ENCODE measurements at regions not wholly inside any gene's neighbourhood (a gene's known extent, or its start where the extent isn't known, plus 50 kb on each side); places are given as distances from the start of the nearest gene placed in this dataset.

DNA sequence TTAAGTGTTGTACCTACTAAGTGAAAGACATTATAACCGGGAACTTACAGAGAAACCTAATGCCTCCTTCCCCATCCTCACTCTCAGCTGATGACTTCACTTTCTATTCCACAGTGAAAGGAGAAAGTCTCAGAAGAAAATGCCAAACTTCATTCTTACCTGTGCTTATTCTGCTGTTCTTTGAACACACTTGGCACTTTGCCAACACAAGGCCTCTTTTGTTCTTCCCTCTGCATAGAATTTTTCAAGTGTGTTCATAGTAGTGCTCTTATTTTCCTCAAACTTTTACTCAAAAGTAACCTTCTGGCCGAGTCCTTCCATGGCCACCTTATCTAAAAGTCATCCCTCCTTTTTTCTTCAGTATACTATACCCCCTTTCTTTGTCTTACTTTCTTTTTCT lies 59.4 kb upstream of the ETV1 start:
- H3K4me3 Mint-ChIP-seq: no peak overlapping the region
- no peaks in the 10 kb centered on the region for H3K4me1 Mint-ChIP-seq
- H3K27ac Mint-ChIP-seq: no peak overlapping the region

DNA sequence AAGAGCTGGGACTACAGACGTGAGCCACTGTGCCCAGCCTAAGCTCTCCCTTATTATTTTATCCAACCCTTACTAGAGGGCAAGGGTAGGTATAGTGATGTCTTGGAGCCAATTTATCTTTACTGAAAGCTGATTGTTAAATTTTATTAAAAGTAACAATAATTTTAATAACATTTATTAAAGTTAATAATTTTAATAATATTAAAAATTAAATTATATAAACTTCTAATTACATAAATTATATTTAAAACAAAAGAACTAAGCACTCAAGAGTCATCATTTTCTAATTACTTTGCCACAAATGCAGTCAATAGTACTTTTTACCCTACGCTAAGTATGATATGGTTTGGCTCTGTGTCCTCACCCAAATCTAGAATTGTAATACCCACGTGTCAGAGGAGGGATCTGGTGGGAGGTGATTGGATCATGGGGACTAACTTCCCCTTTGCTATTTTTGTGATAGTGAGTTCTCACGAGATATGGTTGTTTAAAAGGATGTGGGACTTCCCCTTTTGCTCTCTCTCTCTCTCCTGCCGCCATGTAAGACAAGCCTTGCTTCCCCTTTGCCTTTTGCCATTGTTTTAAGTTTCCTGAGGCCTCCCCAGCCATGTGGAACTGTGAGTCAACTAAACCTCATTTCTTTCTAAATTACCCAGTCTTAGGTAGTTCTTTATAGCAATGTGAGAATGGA lies 58.4 kb upstream of the ETV1 start:
- ChIA-PET POLR2A (no interaction called here), CTCF (no interaction called here)
- DNase-seq (ENCODE audit: low spot score): no peak
- no peaks in the 10 kb centered on the region for H3K4me1 Mint-ChIP-seq
- H3K9me3 Mint-ChIP-seq: peaks cover 3% of the 10 kb centered on the region; the same call in 1 of the 2 replicates
- 0 out of 2 replicates have a peak, but pooled peaks cover 3% of the 10 kb centered on the region for H3K36me3 Mint-ChIP-seq
- ATAC-seq: no peak
- TF ChIP-seq CBFB (CRISPR knock-in tag; IDR thresholded peaks at IDR 0.05; ENCODE audit: low read depth) (no peak), HMGA2 (CRISPR knock-in tag; IDR thresholded peaks at IDR 0.05) (peak; percentile 93)
- no peak overlapping the region for H3K4me3 Mint-ChIP-seq
- H3K27me3 Mint-ChIP-seq (ENCODE audit: low read depth): no peaks in the 10 kb centered on the region
- H3K27ac Mint-ChIP-seq: no peak overlapping the region

More for the DNA sequence above, 59.4 kb upstream of the ETV1 start:
- ATAC-seq (no peak), DNase-seq (ENCODE audit: low spot score) (no peak)
- H3K9me3 Mint-ChIP-seq: peaks cover 3% of the 10 kb centered on the region; the same call in 1 of the 2 replicates
- no peaks in the 10 kb centered on the region for H3K27me3 Mint-ChIP-seq (ENCODE audit: low read depth)
- TF ChIP-seq FOXK1 (CRISPR knock-in tag; IDR thresholded peaks at IDR 0.05) (no peak), KAT7 (CRISPR knock-in tag; IDR thresholded peaks at IDR 0.05; ENCODE audit: borderline replicate concordance) (no peak), FOXJ3 (CRISPR knock-in tag; IDR thresholded peaks at IDR 0.05; ENCODE audit: borderline replicate concordance) (no peak), NR2C2 (CRISPR knock-in tag; IDR thresholded peaks at IDR 0.05) (no peak)
- TF ChIP-seq, protein P1, sequence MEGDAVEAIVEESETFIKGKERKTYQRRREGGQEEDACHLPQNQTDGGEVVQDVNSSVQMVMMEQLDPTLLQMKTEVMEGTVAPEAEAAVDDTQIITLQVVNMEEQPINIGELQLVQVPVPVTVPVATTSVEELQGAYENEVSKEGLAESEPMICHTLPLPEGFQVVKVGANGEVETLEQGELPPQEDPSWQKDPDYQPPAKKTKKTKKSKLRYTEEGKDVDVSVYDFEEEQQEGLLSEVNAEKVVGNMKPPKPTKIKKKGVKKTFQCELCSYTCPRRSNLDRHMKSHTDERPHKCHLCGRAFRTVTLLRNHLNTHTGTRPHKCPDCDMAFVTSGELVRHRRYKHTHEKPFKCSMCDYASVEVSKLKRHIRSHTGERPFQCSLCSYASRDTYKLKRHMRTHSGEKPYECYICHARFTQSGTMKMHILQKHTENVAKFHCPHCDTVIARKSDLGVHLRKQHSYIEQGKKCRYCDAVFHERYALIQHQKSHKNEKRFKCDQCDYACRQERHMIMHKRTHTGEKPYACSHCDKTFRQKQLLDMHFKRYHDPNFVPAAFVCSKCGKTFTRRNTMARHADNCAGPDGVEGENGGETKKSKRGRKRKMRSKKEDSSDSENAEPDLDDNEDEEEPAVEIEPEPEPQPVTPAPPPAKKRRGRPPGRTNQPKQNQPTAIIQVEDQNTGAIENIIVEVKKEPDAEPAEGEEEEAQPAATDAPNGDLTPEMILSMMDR (IDR thresholded peaks at IDR 0.05): no peak
- H3K36me3 Mint-ChIP-seq: 0 out of 2 replicates have a peak, but pooled peaks cover 3% of the 10 kb centered on the region
- POLR2A ChIA-PET: no interaction called here
- CTCF ChIA-PET: no interaction called here

DNA sequence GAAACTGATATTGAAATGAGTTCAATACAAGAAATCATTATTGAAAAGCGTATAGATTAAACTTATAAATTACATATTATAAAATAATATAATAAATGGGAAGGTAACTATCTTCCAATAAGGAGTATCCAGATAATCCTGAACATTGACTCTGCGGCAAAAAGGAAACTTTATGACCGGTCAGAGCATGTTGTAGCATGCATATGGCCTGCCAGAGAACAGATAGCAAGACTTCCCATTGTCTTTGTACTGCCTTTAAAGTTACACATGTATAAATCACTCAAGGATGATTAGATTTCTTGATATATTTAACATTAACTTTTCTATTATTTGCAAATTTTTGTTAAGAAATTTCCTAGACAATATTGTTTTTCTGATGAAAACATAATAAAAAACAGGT lies 56.2 kb upstream of the ETV1 start:
- Mint-ChIP-seq H3K4me1 (no peaks in the 10 kb centered on the region), H3K27me3 (ENCODE audit: low read depth) (no peaks in the 10 kb centered on the region), H3K9me3 (peaks cover 3% of the 10 kb centered on the region; the same call in 1 of the 2 replicates), H3K27ac (no peak overlapping the region), H3K36me3 (0 out of 2 replicates have a peak, but pooled peaks cover 3% of the 10 kb centered on the region), H3K4me3 (no peak overlapping the region)
- TF ChIP-seq KAT7 (CRISPR knock-in tag; IDR thresholded peaks at IDR 0.05; ENCODE audit: borderline replicate concordance): no peak
- no peak for TF ChIP-seq NFATC4 (CRISPR knock-in tag; IDR thresholded peaks at IDR 0.05)
- TF ChIP-seq, protein P2, sequence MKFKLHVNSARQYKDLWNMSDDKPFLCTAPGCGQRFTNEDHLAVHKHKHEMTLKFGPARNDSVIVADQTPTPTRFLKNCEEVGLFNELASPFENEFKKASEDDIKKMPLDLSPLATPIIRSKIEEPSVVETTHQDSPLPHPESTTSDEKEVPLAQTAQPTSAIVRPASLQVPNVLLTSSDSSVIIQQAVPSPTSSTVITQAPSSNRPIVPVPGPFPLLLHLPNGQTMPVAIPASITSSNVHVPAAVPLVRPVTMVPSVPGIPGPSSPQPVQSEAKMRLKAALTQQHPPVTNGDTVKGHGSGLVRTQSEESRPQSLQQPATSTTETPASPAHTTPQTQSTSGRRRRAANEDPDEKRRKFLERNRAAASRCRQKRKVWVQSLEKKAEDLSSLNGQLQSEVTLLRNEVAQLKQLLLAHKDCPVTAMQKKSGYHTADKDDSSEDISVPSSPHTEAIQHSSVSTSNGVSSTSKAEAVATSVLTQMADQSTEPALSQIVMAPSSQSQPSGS (CRISPR knock-in tag; IDR thresholded peaks at IDR 0.05; ENCODE audit: borderline replicate concordance, low read depth): no peak
- ChIA-PET POLR2A (no interaction called here), CTCF (no interaction called here)
- DNase-seq (ENCODE audit: low spot score): no peak
- ATAC-seq: no peak

DNA sequence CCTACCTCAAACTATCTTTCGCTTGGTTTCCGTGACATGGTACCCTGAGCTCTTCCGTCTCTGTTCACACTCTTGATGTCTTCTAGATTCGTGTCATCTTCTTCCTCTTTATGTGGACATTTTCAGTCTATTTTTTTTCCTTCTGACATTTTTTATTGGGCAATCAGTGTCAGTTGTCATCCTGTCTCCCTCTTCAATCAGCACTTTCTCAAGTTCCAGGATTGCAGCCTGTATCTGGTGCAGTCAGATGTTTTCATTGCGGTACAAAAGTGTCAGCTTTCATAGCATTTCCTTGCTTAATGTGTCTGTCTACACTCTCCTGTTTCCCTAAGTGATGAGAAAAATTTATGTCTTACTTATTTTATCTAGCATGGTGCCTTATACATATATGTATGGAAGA lies 51.1 kb upstream of the ETV1 start:
- TF ChIP-seq ZBTB21 (CRISPR knock-in tag; IDR thresholded peaks at IDR 0.05; ENCODE audit: borderline replicate concordance): no peak
- TF ChIP-seq ZNF138 (CRISPR knock-in tag; conservative IDR thresholded peaks at IDR 0.05): no peak
- no peak for TF ChIP-seq NFYB (CRISPR knock-in tag; conservative IDR thresholded peaks at IDR 0.05; ENCODE audit: low read depth)
- TF ChIP-seq, protein P3, sequence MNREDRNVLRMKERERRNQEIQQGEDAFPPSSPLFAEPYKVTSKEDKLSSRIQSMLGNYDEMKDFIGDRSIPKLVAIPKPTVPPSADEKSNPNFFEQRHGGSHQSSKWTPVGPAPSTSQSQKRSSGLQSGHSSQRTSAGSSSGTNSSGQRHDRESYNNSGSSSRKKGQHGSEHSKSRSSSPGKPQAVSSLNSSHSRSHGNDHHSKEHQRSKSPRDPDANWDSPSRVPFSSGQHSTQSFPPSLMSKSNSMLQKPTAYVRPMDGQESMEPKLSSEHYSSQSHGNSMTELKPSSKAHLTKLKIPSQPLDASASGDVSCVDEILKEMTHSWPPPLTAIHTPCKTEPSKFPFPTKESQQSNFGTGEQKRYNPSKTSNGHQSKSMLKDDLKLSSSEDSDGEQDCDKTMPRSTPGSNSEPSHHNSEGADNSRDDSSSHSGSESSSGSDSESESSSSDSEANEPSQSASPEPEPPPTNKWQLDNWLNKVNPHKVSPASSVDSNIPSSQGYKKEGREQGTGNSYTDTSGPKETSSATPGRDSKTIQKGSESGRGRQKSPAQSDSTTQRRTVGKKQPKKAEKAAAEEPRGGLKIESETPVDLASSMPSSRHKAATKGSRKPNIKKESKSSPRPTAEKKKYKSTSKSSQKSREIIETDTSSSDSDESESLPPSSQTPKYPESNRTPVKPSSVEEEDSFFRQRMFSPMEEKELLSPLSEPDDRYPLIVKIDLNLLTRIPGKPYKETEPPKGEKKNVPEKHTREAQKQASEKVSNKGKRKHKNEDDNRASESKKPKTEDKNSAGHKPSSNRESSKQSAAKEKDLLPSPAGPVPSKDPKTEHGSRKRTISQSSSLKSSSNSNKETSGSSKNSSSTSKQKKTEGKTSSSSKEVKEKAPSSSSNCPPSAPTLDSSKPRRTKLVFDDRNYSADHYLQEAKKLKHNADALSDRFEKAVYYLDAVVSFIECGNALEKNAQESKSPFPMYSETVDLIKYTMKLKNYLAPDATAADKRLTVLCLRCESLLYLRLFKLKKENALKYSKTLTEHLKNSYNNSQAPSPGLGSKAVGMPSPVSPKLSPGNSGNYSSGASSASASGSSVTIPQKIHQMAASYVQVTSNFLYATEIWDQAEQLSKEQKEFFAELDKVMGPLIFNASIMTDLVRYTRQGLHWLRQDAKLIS (CRISPR knock-in tag; IDR thresholded peaks at IDR 0.05; ENCODE audit: borderline replicate concordance): no peak
- TF ChIP-seq, protein P4, sequence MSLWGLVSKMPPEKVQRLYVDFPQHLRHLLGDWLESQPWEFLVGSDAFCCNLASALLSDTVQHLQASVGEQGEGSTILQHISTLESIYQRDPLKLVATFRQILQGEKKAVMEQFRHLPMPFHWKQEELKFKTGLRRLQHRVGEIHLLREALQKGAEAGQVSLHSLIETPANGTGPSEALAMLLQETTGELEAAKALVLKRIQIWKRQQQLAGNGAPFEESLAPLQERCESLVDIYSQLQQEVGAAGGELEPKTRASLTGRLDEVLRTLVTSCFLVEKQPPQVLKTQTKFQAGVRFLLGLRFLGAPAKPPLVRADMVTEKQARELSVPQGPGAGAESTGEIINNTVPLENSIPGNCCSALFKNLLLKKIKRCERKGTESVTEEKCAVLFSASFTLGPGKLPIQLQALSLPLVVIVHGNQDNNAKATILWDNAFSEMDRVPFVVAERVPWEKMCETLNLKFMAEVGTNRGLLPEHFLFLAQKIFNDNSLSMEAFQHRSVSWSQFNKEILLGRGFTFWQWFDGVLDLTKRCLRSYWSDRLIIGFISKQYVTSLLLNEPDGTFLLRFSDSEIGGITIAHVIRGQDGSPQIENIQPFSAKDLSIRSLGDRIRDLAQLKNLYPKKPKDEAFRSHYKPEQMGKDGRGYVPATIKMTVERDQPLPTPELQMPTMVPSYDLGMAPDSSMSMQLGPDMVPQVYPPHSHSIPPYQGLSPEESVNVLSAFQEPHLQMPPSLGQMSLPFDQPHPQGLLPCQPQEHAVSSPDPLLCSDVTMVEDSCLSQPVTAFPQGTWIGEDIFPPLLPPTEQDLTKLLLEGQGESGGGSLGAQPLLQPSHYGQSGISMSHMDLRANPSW (CRISPR knock-in tag; conservative IDR thresholded peaks at IDR 0.05; ENCODE audit: low read depth): no peak
- peaks cover 3% of the 10 kb centered on the region; the same call in 1 of the 2 replicates for H3K9me3 Mint-ChIP-seq
- 0 out of 2 replicates have a peak, but pooled peaks cover 3% of the 10 kb centered on the region for H3K36me3 Mint-ChIP-seq
- no peak overlapping the region for H3K27ac Mint-ChIP-seq
- POLR2A ChIA-PET: no interaction called here
- ATAC-seq (no peak), DNase-seq (ENCODE audit: low spot score) (no peak)
- H3K4me3 Mint-ChIP-seq: no peak overlapping the region
- CTCF ChIA-PET: no interaction called here
- H3K4me1 Mint-ChIP-seq: no peaks in the 10 kb centered on the region
- no peaks in the 10 kb centered on the region for H3K27me3 Mint-ChIP-seq (ENCODE audit: low read depth)
